NCI-H1417 treated with DMSO at 0.1 percent for 48 hours (cell line): ENCODE measurements at regions not wholly inside any gene's neighbourhood (a gene's known extent, or its start where the extent isn't known, plus 50 kb on each side); places are given as distances from the start of the nearest gene placed in this dataset.
"Not testable (repeated sequence)": the region's sequence is repeated elsewhere in the genome, so short reads cannot be mapped to it uniquely, and the experiment has no call there.

ENCODE experiments used
- DNase-seq: peaks from one replicate; lab custom pipeline; 2025; lab: John Stamatoyannopoulos, UW

DNA sequence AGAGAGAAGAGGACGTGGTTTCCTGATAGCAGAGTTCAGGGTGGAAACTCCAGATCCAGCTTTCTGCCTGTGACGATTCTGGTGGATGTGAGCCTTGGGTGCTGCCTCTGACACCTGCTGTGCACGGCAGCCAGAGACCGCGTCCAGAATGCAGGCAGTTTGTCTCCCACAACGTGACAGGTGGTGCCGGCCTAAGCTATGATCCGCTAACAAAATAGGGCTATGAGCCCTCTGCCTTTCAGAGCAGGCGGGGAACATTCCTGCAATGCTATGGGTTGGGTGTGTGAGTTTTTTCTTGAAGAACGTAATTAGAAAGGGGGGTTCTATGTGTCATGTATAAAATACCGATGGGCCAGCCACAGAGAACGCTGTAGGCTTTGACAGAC, 297.3 kb upstream of the PRKCQ start:
- no peak for DNase-seq

DNA sequence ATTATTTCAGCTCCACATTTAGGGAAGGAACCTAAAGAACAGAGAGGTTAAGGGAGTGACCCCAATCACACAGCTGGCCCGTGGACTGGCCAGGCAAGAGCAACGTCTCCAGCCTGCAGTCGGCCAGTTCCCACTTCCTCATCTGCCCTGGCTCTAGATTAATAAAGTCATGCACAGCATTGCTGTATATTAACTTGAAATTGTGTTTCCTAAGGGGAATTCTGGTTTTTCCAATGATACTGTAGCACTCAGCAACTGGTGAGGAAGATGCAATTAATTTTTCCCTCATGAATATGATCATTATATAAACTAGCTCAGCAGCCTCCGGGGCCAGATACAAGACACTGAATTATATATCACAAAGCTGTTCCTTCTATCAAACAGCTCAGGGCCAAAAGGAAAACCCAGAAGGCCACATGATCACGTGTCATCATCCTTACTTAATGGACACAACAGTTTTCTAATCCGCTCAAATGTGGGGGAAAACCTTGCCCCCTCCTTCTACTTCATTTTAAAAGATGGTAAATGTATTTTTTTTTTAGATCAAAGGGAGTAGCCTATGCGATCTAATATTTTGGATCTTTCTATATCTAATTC, 295.3 kb upstream of the PRKCQ start:
- no peak for DNase-seq

DNA sequence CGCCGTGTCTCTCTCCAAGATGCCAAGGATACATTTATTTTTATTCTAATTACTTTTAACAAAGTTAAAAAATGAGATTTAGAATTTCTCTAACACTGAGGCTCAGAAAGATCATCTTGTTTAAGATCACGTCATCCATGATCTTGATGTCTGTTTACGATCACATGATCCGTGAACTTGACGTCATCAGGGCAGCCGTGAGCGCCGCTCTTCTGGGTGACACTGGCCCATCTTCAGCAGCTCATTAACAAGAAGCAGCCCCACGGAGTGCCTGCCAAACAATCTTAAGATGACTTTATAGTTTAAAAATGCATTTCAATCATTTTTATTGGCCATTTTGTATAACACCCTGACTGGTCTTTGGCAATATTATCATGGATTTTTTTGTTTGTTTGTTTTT, 291.1 kb upstream of the PRKCQ start:
- no peak for DNase-seq

- DNase-seq: no peak
Observed at GRCh38 chr10:6868036-6868725, 288.1 kb upstream of the PRKCQ start.

- no peak for DNase-seq
Observed at GRCh38 chr10:6866757-6867156, 286.7 kb upstream of the PRKCQ start.

DNA sequence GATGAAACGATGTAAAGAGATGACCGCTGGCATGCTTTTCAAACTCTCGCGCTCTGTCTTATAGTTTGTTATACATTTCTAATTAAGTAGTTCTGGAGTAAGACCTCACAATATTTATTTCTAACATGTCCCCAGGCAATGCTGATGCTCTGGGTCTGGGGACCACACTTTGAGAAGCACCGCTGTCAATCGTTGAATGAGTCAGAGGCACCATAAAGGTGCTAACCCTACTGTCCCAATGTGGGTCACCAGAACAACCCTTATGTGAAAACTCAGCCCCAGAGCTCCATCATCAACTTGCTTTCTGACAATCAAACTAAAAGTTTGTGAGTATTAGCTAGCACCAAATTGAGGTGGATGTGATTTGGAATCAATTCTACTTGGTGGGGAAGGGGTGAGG, 284.1 kb upstream of the PRKCQ start:
- DNase-seq: no peak

- no peak for DNase-seq
Observed at GRCh38 chr10:6863381-6863780, 283.3 kb upstream of the PRKCQ start.

DNA sequence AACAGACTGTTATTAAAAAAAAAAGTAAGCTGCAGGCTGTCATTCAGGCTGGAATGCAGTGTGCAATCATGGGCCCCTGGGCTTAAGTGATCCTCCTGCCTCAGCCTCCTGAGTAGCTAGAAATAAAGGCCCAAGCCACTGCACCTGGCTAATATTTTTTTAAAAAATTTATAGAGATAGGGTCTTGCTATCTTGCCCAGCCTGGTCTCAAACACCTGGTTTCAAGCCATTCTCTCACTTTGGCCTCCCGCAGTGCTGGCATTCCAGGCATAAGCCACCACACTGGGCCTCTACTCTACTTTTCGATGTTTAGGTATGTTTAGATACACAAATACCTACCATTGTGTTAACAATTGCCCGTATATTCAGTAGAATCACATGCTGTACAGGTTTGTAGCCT, 270.4 kb upstream of the PRKCQ start:
- DNase-seq: no peak

DNA sequence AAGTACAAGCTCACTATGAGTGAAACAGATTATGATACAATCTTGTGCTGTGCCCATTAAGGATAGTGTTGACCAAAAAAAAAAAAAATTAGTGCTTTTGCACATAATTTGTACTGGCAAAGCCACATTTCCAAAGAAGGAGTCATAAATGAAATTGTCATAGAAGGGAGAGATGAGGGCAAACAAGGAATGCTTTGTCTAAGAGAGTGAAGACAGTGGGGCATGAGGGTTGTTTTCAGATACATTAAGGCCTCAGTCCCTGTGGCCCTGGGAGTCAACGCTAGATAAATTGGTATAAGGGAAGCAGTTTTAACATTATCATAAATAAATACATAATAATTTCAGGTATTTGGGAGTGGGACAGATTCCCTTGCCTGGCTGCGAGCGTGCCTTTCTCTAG, 267.5 kb upstream of the PRKCQ start:
- no peak for DNase-seq

DNA sequence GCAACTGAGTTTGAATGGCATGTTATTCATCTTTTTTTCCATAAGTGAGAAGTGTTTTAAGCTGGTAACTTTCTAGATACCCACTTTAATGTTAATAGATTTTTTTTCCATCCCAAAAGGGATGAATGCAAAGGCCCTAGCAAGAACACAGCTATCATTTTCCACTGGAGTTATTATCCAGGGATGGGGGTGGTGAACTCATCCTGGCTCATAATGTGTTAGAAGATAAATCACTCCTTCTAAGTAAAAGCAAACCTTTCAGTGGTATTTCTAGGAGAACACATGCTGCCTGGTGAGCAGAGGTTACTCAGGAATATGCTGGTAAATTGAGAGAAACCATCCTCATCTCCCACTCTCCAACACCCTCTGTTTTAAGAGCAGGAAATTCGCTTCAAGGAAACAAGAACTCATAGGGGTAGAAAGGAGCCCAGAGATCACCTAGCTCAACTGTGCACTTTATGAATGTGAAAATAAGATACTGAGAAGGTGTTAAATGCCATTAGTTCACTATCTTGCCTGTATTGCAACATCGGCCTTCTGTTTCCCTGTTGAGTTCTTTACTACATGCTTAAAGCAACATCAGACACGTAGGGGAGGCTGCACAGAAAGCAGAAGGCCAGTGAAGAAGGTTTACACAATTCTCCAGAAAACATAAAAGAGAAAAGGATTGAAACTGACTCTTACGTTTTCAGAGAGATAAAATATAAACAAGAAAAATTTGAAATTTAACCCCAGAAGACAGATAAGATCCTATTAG, 264.0 kb upstream of the PRKCQ start:
- no peak for DNase-seq

GRCh38 chr10:6843481-6843881, 263.4 kb upstream of the PRKCQ start:
- no peak for DNase-seq

DNA sequence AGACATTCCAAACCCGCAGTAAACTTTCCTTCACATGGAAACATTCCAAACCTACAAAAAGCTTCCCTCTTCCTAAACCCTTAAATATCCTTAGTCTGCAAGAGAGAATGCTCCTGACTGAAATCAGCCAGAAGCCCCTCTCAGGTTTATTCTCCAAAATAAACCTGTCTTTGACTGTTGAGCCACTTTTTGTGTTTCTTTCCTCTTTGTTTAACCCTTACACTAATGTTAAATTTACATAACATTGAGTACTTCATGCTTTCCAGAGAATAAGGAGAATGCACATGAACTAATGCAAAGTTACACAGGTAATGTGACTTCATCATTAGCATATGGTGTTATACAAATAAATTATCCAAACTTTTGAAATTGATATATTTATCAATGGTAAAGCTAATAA, 262.6 kb upstream of the PRKCQ start:
- no peak for DNase-seq

DNA sequence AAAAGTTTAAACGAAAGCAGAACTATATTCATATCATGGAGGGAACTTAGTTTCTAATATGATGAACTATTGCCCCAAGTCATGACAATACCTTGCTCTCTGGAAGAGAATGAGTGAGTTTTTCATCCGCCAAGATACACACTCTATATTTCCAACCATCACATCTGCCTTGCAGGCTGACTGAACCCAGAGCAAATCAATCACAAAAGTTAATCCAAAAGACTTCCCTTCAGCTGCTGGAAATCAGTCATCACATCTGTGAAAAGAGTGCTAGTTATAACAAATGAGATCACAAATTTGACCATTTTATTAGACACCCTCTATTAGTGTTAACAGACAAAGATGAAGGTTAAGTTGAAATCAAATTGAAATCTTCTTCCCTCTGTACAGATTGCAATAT, 261.7 kb upstream of the PRKCQ start:
- no peak for DNase-seq

DNA sequence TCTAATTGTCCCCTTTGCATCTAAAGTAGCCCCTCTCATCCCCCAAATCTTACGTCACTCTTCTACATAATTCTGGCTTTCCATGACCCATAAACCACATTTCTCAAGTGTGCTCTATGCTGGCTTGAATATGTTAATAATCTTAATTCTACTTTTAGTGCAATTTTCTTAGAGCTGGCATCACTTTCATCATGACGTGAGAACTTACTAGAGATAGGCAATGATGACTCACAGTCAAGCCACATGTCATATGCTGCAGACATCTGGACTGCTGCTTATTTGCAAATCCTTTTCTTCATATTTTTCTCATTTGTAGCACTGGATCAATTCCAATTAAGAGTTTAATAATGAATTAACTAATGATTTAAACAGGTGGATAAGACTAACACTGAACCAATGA, 260.7 kb upstream of the PRKCQ start:
- no peak for DNase-seq

GRCh38 chr10:6840201-6840691, 260.2 kb upstream of the PRKCQ start:
- no peak for DNase-seq

GRCh38 chr10:6838118-6838517, 258.0 kb upstream of the PRKCQ start:
- DNase-seq: no peak

- DNase-seq: no peak
Observed at GRCh38 chr10:6833458-6834011, 253.5 kb upstream of the PRKCQ start.

DNA sequence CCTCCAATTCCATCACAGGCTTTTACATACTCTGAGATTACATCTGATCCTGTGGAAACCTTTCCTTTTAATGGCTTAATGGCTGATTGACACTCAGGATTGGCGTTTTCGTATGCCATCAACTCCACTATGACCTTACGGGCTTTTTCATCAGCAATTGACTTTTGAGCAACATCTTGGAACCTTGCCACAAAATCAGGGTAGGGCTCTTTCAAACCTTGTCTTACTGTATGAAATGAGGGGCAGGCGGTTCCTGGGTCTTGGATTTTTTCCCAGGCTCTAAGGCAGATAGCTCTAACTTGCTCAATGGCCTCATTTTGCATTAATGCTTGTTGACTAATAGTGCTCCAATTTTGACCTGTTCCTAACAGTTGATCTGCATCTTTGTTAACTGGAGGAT, 250.9 kb upstream of the PRKCQ start:
- not testable (repeated sequence) for DNase-seq

GRCh38 chr10:6824793-6825192, 244.7 kb upstream of the PRKCQ start:
- not testable (repeated sequence) for DNase-seq

DNA sequence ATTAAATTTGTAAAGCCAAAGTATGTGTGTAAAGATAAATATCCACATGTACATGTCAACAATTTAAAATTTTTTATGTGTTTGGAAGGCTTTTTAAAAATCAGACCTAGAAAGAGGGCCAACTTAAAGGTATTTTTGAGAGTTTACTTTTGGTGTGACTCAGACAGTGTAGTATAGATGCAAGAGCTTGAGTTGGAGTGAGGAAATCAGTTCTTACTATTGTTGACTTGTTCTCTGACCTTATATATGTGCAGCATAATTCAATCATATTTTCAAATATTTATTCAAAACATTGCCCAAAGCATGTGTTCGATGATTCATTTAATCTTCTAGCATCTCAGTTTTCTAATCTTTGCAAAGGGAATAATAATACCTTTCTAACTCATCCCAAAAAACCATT, 243.7 kb upstream of the PRKCQ start:
- no peak for DNase-seq

DNA sequence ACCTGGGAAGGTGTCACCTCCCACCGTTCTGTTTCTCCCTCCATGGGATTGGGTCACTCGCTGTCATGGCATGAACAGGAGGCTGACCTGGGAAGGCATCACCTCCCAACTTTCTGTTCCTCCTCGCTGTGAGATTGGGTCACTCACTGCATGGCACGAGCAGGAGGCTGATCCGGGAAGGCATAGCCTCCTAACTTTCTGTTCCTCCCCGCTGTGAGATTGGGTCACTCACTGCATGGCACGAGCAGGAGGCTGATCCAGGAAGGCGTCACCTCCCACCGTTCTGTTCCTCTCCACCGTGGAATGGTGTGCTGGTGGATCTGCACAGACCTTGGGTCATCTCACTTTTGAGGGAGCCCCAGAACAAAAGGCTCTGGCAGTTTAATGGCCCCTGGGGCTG, 239.2 kb upstream of the PRKCQ start:
- DNase-seq: no peak

GRCh38 chr10:6817770-6818169, 237.7 kb upstream of the PRKCQ start:
- no peak for DNase-seq

DNA sequence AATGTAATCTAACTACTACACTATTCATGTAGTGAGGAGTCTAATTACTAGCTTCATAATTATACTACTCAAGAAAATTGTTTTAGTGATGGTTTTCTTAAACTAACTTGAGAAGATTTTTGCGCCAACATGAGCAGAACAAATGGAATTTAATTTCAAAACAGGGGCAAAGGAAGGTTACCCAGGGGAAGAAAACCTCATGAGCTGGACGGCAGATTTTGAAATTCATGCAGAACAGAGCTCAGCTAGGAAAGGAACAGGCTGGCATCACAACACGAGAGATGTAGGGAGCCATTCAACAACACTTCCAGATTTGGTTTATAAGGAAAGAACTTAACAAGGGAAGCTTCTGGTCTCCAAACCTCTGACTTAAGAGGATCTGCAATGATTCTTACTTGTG, 235.3 kb upstream of the PRKCQ start:
- DNase-seq: no peak
